DND-41 (cell line): ENCODE measurements at regions not wholly inside any gene's neighbourhood (a gene's known extent, or its start where the extent isn't known, plus 50 kb on each side); places are given as distances from the start of the nearest gene placed in this dataset.

ENCODE experiments used
- EZH2 ChIP-seq: IDR thresholded peaks from 3 replicates; pipeline ENCODE4 v1.6.1; 2012; ENCODE audit warnings: borderline replicate concordance, low read depth, mild to moderate bottlenecking, moderate library complexity, low read length, inconsistent platforms; ENCODE audit not compliant: severe bottlenecking
- TF ChIP-seq, protein P1 (sequence below): IDR thresholded peaks from 2 replicates; pipeline ENCODE4 v1.5.1; 2012; ENCODE audit warnings: borderline replicate concordance, low read length, moderate library complexity, mild to moderate bottlenecking; ENCODE audit not compliant: poor library complexity, severe bottlenecking; ENCODE audit errors: extremely low read depth

DNA sequence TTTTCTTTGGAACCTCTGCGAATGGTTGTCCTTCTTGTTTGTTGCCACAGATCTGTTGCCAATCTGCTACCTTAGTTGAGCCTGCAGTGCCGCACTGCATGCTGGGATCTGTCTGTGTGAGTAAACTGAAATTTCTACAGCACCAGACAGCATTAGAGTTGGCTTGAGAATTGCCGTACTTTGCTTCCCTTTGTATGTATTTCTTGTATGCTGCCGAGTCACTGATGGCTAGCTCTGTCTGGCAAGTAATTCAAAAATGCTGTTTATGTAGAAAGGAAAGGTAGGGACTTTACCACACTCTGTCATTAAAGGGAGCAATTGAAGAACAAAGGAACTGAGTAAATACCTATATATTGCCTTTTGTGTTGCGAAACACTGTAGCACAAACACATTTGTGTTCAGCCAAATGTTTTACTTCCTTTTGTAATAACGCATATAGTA lies 857.4 kb downstream of the USP25 start:
- TF ChIP-seq EZH2 = no peak
- TF ChIP-seq, protein P1, sequence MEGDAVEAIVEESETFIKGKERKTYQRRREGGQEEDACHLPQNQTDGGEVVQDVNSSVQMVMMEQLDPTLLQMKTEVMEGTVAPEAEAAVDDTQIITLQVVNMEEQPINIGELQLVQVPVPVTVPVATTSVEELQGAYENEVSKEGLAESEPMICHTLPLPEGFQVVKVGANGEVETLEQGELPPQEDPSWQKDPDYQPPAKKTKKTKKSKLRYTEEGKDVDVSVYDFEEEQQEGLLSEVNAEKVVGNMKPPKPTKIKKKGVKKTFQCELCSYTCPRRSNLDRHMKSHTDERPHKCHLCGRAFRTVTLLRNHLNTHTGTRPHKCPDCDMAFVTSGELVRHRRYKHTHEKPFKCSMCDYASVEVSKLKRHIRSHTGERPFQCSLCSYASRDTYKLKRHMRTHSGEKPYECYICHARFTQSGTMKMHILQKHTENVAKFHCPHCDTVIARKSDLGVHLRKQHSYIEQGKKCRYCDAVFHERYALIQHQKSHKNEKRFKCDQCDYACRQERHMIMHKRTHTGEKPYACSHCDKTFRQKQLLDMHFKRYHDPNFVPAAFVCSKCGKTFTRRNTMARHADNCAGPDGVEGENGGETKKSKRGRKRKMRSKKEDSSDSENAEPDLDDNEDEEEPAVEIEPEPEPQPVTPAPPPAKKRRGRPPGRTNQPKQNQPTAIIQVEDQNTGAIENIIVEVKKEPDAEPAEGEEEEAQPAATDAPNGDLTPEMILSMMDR = no peak
